CD4-positive, alpha-beta T cell treated with Interferon alpha-2 for 1 hour (primary cell): ENCODE measurements at regions not wholly inside any gene's neighbourhood (a gene's known extent, or its start where the extent isn't known, plus 50 kb on each side); places are given as distances from the start of the nearest gene placed in this dataset.

ENCODE experiments used
- DNase-seq, 2 donors: peaks; one replicate each; pipeline ENCODE4 v3.0.0-alpha.2; 2020 to 2022

DNA sequence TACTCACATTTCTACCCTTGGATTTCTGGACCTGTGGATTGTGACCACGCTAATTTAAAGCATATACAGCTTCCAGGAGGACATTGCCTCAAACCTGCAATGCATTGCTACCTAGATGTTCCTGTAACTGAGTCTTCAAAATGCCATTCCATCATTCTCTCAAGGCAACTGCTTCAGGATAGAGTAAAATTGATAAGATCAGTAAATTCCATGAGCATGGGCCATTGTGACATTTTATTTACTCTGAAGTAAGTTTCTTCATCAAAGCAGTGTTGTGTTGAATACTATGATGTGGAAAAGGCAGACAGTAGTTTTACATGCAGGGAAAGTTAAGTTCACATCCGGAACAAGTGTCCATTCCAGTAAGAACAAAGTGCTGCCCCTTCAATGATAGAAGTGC, 991.0 kb downstream of the ARAP2 start:
- no peak for DNase-seq

DNA sequence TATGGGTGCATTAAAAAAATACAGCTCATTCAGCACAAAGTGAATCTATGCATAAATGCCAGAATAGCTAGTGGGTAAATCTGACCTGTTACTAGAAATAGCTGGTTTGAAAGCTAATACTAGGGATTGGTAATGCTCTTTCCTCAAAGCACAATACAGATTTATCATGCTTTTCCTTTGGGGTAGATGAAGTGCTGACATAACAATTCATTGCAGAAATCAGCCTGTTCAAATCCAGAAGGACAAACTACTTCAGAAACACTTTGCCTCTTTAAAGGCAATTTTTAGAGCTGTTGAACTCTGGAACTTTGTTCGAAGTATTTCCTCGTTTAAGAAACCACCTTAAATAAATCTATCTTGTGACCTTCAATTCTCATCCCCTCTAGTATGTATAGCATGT, 957.9 kb downstream of the ARAP2 start:
- no peak for DNase-seq

DNA sequence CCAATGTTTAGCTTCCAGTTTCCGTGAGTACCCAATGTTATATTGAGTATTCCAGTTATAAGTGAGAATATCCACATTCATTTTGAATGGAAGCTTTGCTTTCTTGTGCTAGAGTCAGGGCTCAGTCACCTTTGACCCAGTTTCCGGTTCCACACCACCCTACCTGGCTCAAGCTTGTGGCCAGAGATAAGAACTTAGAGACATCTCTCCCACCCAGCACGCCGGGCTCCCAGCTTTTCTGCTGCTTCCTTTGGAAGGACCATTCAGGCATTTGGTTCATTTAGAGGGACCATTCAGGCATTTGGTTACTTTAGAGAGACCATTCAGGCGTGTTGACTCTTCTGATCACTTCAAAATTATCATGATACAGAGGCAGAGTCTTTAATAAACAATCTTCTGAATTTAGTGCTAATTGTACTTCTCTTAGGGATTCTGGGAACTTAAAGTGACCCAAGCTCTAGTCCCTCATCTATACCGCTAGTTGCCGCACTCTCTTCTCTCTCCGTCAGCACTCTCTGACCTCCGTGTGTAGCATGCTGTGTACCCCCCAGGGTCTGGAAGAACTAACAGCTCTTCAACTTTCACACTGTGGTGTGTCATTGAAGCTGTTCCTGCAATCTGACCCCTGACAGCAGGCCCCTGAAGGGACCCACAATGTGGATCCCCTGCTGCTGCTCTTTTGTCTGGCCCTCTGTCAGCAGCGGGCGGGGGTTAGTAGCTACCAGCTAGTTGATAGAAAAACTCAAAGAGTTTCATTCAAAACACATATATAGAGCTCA, 943.1 kb downstream of the ARAP2 start:
- no peak for DNase-seq

DNA sequence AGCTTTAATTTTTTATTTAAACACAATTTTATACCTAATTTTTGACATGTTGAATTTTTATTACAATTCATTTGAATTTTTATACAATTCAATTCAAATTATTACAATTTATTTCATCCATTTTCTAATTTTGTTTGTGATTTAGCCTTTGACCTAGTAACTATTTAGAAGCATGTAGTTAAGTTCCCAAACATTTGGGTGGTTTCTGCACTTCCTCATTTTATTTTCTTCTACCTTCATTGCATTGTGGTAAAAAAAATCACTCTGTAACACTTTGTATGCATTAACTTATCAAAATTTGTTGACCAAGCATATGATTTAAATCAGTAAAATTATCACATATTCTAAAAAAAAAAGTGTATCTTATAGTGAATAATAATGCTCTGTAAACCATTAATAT, 928.9 kb downstream of the ARAP2 start:
- no peak for DNase-seq

DNA sequence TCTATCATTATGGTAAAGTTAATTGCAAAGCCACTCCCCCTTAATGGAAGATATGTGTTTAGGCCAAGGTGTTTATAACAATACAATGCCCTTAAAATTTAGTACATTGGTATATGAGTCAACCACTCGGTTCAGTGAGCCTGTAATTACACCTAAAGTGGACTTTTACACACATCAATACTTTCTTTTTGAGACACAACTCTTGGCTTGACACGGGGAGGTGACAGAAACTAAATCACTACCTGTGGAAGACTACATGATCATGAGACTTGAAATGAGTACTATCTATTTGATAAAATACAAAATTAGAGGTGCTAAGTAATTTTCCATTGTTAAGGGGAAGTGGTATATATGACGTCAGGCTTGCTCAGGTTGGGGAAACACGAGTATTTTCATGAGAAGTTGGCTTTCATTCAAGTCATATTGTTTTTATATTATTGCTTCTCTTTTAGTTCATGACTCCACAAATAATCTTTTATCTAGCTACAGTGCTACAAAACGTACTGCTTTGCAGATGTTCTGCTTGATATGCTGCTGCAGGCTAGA, 918.3 kb downstream of the ARAP2 start:
- DNase-seq: no peak

DNA sequence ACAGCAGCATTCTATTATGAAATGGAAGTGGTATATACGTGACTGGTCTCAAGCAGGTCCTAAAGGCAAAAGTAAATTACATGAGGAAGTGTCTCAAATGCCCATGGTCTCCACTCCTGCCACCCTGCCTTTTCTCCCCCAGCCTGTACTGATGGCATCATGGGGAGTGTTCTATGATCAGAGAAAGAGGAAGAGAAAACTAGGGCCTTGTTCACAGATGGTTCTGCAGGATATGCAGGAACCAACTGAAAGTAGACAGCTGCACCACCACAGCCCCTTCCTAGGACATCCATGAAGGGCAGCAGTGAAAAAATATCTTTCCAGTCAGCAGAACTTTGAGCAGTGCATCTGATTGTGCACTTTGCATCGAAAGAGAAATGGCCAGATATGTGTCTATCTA, 901.5 kb downstream of the ARAP2 start:
- no peak for DNase-seq

DNA sequence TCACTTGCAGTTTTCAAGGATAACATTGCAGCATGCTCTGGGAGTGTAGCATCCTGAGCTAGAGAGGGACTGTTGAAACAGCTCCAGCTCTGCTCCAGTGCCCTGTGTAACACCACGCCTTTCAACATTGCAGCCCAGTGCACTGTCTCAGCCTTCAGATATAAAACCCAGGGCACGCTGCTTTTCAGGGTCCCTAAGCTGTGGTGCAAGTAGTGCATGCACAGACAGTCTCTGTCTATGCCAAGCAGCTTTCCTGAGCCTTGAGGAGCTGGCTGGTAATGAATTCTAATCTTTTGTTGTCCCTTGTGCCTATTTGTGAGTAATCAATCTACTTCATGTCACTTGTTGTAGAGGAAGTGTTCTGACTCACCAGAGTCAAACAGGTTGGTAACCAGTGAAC, 897.0 kb downstream of the ARAP2 start:
- DNase-seq: no peak

DNA sequence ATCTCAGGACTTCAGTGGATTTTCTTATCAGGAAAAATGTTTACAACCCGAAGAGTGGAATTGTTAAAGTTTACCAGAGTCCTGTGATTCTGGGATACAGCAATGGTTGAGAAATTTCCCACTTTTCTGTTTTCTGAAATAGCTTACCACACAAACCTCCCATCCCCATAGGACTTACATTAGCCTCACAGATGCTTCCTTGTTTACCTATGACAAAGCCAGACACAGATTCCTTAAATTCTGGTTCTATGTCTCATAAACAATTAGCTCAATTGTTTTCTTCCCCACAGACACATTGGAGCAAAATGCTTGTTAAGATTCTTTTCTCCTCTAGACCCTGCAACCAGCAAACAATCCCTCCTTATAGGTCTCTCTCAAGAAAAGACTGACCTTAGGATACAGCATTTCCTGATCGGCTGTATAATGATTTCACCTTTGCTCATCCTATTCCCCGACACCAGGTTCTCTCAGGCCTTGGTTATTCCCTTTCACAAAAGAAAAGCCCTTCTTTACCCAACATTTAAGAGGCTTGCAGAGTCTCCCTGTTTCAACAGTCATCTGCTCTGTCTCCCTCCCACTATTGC, 886.2 kb downstream of the ARAP2 start:
- DNase-seq: no peak

DNA sequence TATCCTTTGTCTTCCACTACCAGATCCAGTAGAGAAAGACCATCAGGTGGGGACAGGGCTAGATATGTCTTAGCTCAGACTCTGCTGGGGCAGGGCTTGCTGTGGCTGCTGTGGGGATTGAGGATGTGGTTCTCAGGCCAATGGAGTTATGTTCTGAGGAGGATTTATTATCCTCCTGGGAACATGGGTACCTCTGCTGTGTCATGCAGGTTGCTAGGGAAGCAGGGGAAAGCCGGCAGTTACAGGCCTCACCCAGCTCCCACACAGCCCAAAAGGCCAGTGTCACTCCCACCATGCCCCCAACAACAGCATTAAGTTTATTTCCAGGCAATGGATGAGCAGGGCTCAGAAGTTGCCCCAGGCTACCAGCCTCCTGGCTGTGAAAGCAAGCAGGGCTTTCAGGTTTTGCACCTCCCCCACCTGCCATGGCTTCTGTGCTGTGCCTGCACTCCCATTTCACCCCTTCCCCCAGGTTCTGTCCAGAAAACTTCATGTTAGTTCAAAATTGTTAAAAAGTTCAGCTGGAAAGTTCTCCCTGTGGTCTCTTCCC, 879.9 kb downstream of the ARAP2 start:
- no peak for DNase-seq

DNA sequence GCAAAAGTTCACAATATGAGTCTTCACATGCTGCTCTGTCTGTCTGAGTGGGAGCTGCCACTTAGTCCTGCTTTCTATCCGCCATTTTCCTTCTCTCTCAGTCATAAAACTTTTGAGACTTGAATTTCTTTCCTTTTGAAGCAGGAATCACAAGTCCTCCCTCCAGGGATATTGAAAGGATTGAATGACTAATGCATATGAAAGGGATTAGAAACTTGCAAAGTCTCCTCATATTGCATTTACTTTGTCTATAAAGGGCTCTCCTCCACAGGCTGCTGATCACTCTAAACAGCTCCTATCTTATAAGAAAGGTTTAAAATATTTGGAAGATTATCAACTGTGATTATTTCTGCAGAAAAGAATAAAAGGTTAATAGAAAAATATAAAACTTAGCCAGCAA, 879.1 kb downstream of the ARAP2 start:
- no peak for DNase-seq

DNA sequence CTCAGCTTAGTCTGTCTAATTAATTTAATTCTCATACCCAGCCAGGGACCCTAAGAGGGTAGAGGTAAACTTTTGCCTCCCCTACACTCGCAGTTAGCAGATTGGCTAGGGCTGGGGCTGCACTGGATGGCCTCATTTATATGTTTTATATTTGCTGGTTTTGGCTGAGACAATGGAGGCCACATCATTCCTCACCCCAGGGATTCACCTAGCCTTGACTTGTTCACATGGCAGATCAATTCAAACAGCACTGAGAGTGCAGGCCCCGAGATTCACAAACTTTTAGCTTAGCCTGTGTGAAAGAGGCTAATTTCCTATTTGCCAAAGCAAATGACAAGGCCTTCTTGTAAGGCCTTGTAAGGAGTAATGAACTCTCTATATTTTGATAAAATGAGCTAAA, 844.4 kb downstream of the ARAP2 start:
- DNase-seq: no peak

DNA sequence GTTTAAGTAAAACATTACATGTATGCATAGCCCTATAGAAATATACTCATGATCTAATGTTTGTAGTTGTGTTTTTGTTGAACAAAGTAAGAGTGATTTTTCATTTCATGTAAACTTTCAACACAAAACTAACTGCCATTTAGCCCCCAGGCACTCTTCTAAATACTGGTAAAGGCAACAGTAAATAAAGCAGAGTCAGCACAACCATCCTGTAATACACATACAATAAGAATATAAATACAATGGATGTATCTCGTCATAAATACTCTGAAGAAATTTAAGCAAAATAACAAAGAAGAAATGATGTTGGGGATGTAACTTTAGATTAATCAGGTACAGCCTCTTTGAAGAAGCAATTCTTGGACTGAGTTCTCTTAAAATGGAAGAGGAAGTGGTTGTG, 821.2 kb downstream of the ARAP2 start:
- DNase-seq: no peak

DNA sequence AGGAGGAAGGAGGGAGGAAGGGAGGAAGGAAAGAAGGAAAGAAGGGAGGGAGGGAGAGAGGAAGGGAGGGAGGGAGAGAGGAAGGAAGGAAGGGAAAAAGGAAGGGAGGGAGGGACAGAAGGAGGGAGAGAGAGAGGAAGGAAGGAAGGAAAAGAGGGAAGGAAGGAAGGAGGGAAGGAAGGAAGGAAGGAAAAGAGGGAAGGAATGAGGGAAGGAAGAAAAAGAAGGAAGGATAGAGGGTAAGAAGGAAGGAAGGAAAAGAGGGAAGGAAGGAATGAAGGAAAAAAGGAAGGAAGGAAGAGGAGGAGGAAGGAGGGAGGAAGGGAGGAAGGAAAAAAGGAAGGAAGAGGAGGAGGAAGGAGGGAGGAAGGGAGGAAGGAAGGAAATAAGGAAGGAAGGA, 796.8 kb downstream of the ARAP2 start:
- DNase-seq: no peak

DNA sequence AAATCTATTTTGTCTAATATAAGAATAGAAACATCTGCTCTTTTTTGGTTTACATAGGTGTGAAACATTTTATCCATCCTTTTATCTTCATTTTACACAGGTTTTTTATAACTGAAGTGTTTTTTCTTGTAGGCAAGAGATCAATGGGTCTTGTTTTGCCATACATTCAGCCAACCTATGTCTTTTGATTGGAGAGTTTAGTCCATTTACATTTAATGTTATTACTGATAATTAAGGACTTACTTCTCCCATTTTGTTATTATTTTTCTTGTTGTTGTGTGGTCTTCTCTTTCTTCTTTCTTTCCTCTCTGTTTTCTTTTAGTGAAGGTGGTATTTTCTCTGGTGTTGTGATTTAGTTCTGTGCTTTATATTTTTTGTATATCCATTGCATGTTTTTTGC, 785.3 kb downstream of the ARAP2 start:
- DNase-seq: no peak

DNA sequence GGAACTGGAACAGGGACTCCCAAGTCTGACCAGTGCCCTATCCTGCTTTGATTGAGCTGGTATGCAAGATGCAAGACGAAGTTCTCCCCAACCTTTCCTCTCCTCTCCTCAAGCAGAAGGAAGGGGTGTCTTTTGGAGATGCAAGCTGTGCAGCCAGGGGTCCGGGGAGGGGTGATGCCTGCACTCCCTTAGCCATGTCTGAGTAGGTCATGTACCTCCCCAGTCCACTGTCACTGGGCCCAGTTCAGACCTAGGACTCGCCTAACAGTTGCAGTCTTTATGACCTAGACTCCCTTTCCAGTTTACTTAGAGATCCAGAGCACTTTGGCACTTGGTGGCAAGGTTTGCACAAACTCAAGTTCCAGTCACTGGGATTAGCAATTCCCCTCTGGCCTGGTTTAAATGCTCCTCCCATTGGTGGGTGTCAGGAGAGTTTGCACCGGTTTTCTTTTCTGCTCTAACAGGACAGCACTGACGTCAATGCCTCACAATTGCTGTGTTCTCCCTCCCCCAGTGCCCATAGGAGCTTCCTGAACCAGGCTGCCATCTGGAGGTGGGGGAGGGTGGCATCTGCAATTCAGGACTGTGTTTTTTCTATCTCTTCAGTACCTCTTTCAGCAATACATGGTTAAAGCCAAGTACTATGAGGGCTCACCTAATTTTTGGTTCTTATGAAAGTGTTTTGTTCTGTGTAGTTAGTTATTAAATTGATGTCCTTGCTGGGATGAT, 782.2 kb downstream of the ARAP2 start:
- no peak for DNase-seq

DNA sequence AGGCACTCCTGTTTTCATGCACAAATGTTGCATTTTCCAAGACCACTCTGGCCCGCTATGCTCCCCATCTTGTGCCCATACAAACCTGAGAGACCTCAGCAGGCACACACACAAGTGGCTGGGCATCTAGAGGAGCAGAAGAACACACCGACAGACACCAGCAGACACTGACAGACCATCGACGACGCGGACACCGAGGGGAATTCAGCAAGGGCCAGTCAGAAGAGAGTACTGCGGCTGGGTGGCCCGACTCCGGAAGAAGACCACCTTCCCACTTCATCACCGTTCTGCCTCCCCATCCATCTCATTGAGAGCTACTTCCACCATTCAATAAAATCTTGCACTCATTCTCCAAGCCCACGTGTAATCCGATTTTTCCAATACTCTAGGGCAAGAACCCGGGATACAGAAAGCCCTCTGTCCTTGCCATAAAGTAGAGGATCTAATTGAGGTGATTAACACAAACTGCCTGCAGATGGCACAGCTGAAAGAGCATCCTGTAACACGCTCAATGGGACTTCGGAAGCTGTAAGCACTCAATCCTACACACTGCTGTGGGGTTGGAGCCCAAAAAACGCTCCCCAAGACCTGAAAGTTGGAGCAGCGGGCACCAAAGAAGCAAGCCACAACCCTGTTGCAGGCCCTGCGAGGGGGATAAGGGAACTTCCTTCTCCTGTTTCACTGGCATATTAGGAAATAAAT, 780.9 kb downstream of the ARAP2 start:
- DNase-seq: no peak

DNA sequence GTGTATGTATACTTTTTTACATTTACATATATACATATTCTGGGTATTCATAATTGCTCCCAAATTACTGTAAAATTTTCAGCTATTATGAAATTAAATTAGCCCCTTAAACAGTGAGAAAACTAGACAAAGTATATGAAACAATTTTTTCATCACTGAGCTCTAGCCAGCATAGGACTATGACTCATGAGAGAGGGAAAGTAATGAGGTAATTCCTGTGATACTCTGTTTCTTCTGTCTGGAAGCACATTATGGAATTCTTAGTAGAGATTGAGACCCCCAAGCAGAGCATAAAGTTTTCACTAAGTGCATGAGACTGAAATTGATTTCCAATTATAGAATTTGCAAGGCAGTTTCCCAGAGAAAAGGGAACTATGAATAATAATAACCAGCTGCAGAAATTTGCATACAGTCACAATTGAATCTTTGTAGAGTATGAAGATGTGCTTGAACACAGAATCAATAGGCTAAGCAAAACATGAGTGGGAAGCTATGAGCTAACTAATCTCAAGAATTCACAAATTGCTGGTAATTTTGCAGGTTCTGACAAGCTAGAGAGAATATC, 779.3 kb downstream of the ARAP2 start:
- DNase-seq: no peak

DNA sequence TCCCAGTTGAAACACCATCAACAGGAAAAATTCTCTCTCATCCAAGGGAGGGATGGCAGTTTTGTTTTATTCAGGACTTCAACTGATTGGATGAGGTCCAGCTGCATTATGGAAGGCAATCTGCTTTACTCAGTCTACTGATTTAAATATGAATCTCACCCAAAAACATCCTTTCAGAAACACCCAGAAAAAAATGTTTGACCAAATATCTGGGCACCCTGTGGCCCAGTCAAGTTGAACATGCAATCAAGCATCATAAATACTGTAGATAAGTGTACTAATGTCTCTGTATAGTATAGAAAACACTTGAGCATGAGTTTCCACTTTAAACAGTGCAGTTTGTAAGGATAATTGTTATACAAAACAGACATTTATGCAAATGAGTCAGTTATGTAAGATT, 753.2 kb downstream of the ARAP2 start:
- DNase-seq: no peak

DNA sequence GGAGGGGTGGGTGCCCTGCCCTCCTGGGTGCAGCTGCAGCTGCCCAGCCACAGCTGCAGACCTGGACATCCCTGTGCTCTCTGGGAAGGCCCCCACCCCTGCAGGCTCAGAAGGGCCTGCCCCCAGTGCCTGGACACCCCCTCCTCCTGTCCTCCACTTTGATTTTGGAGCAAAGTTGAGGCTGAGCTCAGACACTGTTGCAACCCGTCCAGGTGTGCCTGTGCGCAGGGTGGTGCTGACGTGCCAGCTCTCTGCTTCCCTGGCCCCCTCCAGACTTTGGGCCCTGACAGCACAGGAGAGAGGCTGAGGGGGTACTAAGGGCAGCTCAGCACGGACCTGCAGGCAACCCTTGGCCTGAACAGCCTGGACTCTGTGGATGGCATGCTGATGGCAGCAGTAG, 750.3 kb downstream of the ARAP2 start:
- no peak for DNase-seq

DNA sequence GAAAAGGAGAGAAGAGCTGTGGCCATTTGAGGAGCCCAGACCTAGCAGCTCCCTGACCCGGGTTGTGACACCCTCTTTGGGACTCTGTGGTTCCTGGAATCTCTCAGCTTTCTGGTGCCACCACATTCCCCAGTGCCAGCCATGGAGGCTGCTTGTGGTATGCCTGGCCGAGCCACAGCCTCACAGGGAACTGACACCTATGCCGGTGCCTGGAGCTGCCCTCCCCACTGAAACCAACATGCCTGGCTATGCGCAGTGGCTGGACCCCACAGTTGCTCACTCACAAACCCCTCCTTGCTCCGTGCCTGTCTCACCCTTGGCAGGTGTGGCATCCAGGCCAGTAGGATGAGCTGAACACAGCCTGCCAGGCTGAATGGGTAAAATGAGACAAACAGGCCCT, 749.4 kb downstream of the ARAP2 start:
- DNase-seq: no peak

DNA sequence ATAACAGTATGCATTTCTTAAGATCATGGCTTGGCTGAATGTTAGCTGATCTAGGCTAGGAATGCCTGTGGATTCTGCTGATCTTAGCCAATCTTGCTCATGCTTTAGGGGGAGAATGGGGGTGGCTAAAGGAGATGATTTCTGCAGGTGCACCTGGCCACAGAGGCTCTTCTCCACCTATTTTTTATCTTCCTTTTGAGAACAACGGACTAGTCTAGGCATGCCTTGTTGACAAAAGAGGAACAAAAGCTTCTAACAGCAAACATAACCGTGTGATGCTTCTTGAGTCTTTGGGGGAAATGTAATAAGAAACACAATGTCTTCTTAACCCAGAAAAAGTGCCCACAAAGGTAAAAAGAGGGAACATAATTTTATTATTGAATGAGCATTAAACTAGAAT, 743.5 kb downstream of the ARAP2 start:
- DNase-seq: no peak

DNA sequence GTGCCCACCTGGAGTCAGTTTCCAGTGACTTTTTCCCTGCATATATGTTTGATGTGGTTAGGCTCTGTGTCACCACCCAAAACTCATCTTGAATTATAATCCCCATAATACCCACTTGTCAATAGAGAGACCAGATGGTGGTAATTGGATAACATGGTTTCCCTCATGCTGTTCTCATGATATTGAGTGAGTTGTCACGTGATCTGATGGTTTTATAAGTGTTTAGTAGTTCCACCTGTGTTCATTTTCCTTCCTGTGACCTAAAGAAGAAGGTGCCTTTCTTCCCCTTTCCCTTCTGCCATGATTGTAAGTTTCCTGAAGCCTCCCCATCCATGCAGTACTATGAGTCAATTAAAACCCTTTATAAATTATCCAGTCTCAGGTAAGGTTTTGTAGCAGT, 740.9 kb downstream of the ARAP2 start:
- DNase-seq: no peak

DNA sequence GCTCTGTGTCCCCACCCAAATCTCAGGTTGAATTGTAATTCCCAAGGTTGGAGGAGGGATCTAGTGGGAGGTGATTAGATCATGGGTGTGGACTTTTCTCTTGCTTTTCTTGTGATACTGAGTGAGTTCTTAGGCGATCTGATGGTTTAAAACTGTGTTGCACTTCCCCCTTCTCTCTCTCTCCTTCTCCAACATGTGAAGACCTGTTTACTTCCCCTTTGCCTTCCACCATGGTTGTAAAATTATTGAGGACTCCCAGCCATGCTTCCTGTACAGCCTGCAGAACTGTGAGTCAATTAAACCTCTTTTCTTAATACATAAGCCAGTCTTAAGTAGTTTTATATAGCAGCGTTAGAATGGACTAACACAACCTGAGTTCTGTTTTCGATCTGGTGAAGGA, 738.2 kb downstream of the ARAP2 start:
- no peak for DNase-seq
